Adrenal gland (tissue), 5 donors: ENCODE measurements at regions not wholly inside any gene's neighbourhood (a gene's known extent, or its start where the extent isn't known, plus 50 kb on each side); places are given as distances from the start of the nearest gene placed in this dataset.

ENCODE experiments used
- CTCF ChIP-seq, 6 experiments: fragments of 450-650 bp in 4 of 6; fragments of 200-600 bp in 2 of 6; sonication (generic) in 1 of 6; IDR thresholded peaks; 1 replicate in 5 of 6; 2 replicates in 1 of 6; pipeline versions ENCODE4 v1.5.1 to v1.8.0; 2016 to 2021; ENCODE audit warnings: antibody characterized with exemption in 6 of 6, mild to moderate bottlenecking in 2 of 6, moderate library complexity in 1 of 6
- POLR2A ChIP-seq, 2 donors: fragments of 450-650 bp; IDR thresholded peaks; one replicate each; pipeline ENCODE4 v1.6.1; 2017; ENCODE audit warnings: antibody characterized with exemption in 2 of 2, mild to moderate bottlenecking in 2 of 2, moderate library complexity in 1 of 2
- donor health status: DM: no; HTN: no; CAD: no.

DNA sequence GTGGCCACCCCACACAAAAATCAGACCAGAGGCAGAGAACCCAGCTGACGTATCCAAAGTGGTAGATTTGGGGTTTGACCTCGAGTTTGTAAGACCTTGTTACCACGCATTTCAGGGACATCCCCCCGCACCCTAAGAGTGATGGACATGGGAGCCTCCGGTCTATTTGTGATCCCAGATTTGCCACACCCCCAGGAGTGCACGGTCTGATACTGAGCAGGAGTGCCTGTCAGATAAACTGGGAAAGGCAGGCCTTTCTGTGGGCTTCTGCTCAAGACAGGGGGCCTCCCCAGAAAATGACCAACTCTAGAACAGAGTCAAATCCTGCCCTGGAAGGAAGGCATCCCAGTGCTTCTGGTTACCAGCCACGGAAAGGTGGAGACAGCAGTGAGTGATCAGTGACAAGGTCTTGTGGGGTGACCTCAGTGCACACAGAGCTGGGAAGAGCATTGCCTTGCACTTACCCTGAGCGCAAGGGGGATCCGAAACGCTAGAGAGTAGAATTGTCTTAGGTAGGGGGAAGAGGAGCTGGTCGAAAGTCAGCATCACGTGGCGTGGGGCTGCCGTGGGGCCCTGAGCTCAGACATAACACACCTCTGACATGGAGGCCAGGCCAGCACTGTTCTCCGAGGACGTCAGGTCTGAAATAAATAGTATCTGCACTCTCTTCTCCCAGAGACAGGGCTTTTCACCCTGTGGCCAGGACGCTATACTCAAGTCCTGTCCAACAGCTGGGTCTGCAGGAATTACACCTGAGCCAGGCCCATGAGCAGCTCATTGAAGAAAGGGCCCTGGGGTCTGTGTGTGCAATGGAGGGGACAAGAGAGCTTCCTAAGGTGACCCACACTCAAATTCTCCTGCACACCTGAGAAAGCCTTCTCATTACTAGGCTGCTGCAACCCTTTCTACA lies 242.4 kb upstream of the SALL3 start:
- TF ChIP-seq CTCF (IDR thresholded peaks at IDR 0.05) (no peak), POLR2A (IDR thresholded peaks at IDR 0.05) (no peak)
